WTC11 (cell line): ENCODE measurements at regions not wholly inside any gene's neighbourhood (a gene's known extent, or its start where the extent isn't known, plus 50 kb on each side); places are given as distances from the start of the nearest gene placed in this dataset.

Source experiments
- ATAC-seq: fragments of 200-7000 bp; cut with Tn5 transposase; 2 replicates; pipeline ENCODE4 v1.10.0; 2021; ENCODE audit warnings: mild to moderate bottlenecking, moderate library complexity
- CTCF ChIA-PET: fragments of 300-600 bp; sonication (Branson Sonifier 250); formaldehyde crosslinking; loops from one replicate; lab custom pipeline; 2021; ENCODE audit warnings: antibody characterized with exemption; lab: Charles Lee
- POLR2A ChIA-PET: fragments of 350-600 bp; sonication (Branson Sonifier 250); formaldehyde crosslinking; loops from one replicate; lab custom pipeline; 2021; ENCODE audit warnings: antibody characterized with exemption; lab: Charles Lee
- DNase-seq: peaks from one replicate; pipeline ENCODE4 v3.0.0; 2021; ENCODE audit warnings: low spot score
- H3K27ac Mint-ChIP-seq: 2 replicates; pipeline ENCODE4 v1.8.0; 2021; ENCODE audit warnings: mixed read lengths
- H3K27me3 Mint-ChIP-seq: 2 replicates; pipeline ENCODE4 v1.8.0; 2021; ENCODE audit warnings: low read depth, mild to moderate bottlenecking, moderate library complexity, mixed read lengths
- H3K36me3 Mint-ChIP-seq: 2 replicates; pipeline ENCODE4 v1.8.0; 2021; ENCODE audit warnings: mixed read lengths
- H3K4me1 Mint-ChIP-seq: 2 replicates; pipeline ENCODE4 v1.8.0; 2022; ENCODE audit warnings: mixed read lengths
- H3K4me3 Mint-ChIP-seq: 2 replicates; pipeline ENCODE4 v1.8.0; 2021; ENCODE audit warnings: mild to moderate bottlenecking, moderate library complexity, mixed read lengths
- H3K9me3 Mint-ChIP-seq: 2 replicates; pipeline ENCODE4 v1.8.0; 2021; ENCODE audit warnings: mixed read lengths
- ATF2 ChIP-seq: sonication (generic); formaldehyde crosslinking; IDR thresholded peaks from 2 replicates; pipeline ENCODE4 v1.8.1; 2022; ENCODE audit warnings: low read depth, missing genetic modification reagents, borderline replicate concordance
- E2F5 ChIP-seq: sonication (generic); formaldehyde crosslinking; IDR thresholded peaks from 2 replicates; pipeline ENCODE4 v1.8.1; 2022; ENCODE audit warnings: mild to moderate bottlenecking, moderate library complexity, missing genetic modification reagents
- GRHL2 ChIP-seq: fragments of 250-450 bp; sonication (Bioruptor Pico); IDR thresholded peaks from 2 replicates; pipeline ENCODE4 v1.8.0; 2022; ENCODE audit warnings: mild to moderate bottlenecking, moderate library complexity; ENCODE audit not compliant: insufficient replicate concordance, severe bottlenecking
- HMGA2 ChIP-seq: fragments of 250-450 bp; sonication (Bioruptor Pico); IDR thresholded peaks from 2 replicates; pipeline ENCODE4 v1.4.0; 2021; ENCODE audit warnings: mild to moderate bottlenecking, moderate library complexity
- HMGXB4 ChIP-seq: sonication (generic); formaldehyde crosslinking; IDR thresholded peaks from 2 replicates; pipeline ENCODE4 v1.8.1; 2023; ENCODE audit warnings: mild to moderate bottlenecking, moderate library complexity, missing genetic modification reagents
- MLX ChIP-seq: sonication (generic); formaldehyde crosslinking; IDR thresholded peaks from 2 replicates; pipeline ENCODE4 v1.8.1; 2023; ENCODE audit warnings: mild to moderate bottlenecking, missing genetic modification reagents, moderate library complexity
- NR3C1 ChIP-seq: sonication (generic); formaldehyde crosslinking; conservative IDR thresholded peaks from 2 replicates; pipeline ENCODE4 v1.8.1; 2023; ENCODE audit warnings: low read depth, mild to moderate bottlenecking, missing genetic modification reagents
- PRDM15 ChIP-seq: sonication (generic); formaldehyde crosslinking; IDR thresholded peaks from 2 replicates; pipeline ENCODE4 v1.8.0; 2022; ENCODE audit warnings: missing genetic modification reagents
- PRRX2 ChIP-seq: fragments of 250-450 bp; sonication (Bioruptor Pico); IDR thresholded peaks from 2 replicates; pipeline ENCODE4 v1.8.0; 2021; ENCODE audit warnings: mild to moderate bottlenecking
- SMAD4 ChIP-seq: sonication (generic); formaldehyde crosslinking; IDR thresholded peaks from 2 replicates; pipeline ENCODE4 v1.8.0; 2022; ENCODE audit warnings: mild to moderate bottlenecking, missing genetic modification reagents
- TP53 ChIP-seq: sonication (generic); formaldehyde crosslinking; IDR thresholded peaks from 2 replicates; pipeline ENCODE4 v1.8.1; 2023; ENCODE audit warnings: mild to moderate bottlenecking, missing genetic modification reagents
- ZNF121 ChIP-seq: sonication (generic); formaldehyde crosslinking; IDR thresholded peaks from 2 replicates; pipeline ENCODE4 v1.8.0; 2023; ENCODE audit warnings: missing genetic modification reagents
- ZNF138 ChIP-seq: sonication (generic); formaldehyde crosslinking; conservative IDR thresholded peaks from 2 replicates; pipeline ENCODE4 v1.8.1; 2022; ENCODE audit warnings: mild to moderate bottlenecking, moderate library complexity, missing genetic modification reagents
- ZNF396 ChIP-seq: fragments of 250-450 bp; sonication (Bioruptor Pico); IDR thresholded peaks from 2 replicates; pipeline ENCODE4 v1.8.0; 2021; ENCODE audit warnings: mild to moderate bottlenecking, moderate library complexity, borderline replicate concordance
- ZNF423 ChIP-seq: fragments of 250-450 bp; sonication (Bioruptor Pico); IDR thresholded peaks from 2 replicates; pipeline ENCODE4 v2.1.2; 2022; ENCODE audit warnings: mild to moderate bottlenecking, moderate library complexity
- TF ChIP-seq, protein P1 (sequence below): sonication (generic); formaldehyde crosslinking; IDR thresholded peaks from 2 replicates; pipeline ENCODE4 v1.8.1; 2022; ENCODE audit warnings: missing genetic modification reagents, borderline replicate concordance
- TF ChIP-seq, protein P2 (sequence below): fragments of 250-450 bp; sonication (Bioruptor Pico); IDR thresholded peaks from 2 replicates; pipeline ENCODE4 v1.9.0; 2021; ENCODE audit warnings: moderate library complexity, mild to moderate bottlenecking, inconsistent platforms, borderline replicate concordance
- TF ChIP-seq, protein P3 (sequence below): fragments of 250-450 bp; sonication (Bioruptor Pico); IDR thresholded peaks from 2 replicates; pipeline ENCODE4 v1.9.0; 2021; ENCODE audit warnings: mild to moderate bottlenecking
- TF ChIP-seq, protein P4 (sequence below): fragments of 250-450 bp; sonication (Bioruptor Pico); IDR thresholded peaks from 2 replicates; pipeline ENCODE4 v1.9.0; 2021; ENCODE audit warnings: mild to moderate bottlenecking

GRCh38 chr18:68323921-68324320 is 391.0 kb downstream of the TMX3 start:
- Mint-ChIP-seq H3K9me3 (peaks cover 3% of the 10 kb centered on the region; the same call in 1 of the 2 replicates), H3K27me3 (no peaks in the 10 kb centered on the region), H3K27ac (no peak overlapping the region), H3K4me1 (peaks cover 9% of the 10 kb centered on the region), H3K4me3 (no peak overlapping the region), H3K36me3 (no peaks in the 10 kb centered on the region)
- DNase-seq (no peak), ATAC-seq (no peak)
- POLR2A ChIA-PET, result no interaction called here
- CTCF ChIA-PET, result no interaction called here
- TF ChIP-seq TP53 (CRISPR knock-in tag), result no peak
- TF ChIP-seq HMGA2 (CRISPR knock-in tag), result no peak
- no peak for TF ChIP-seq E2F5 (CRISPR knock-in tag)
- no peak for TF ChIP-seq ZNF423 (CRISPR knock-in tag)
- TF ChIP-seq ZNF138 (CRISPR knock-in tag), result no peak
- no peak for TF ChIP-seq SMAD4 (CRISPR knock-in tag)
- TF ChIP-seq, protein P1, sequence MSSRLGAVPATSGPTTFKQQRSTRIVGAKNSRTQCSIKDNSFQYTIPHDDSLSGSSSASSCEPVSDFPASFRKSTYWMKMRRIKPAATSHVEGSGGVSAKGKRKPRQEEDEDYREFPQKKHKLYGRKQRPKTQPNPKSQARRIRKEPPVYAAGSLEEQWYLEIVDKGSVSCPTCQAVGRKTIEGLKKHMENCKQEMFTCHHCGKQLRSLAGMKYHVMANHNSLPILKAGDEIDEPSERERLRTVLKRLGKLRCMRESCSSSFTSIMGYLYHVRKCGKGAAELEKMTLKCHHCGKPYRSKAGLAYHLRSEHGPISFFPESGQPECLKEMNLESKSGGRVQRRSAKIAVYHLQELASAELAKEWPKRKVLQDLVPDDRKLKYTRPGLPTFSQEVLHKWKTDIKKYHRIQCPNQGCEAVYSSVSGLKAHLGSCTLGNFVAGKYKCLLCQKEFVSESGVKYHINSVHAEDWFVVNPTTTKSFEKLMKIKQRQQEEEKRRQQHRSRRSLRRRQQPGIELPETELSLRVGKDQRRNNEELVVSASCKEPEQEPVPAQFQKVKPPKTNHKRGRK, result no peak
- TF ChIP-seq MLX (CRISPR knock-in tag), result no peak
- TF ChIP-seq HMGXB4 (CRISPR knock-in tag), result no peak
- no peak for TF ChIP-seq GRHL2

DNA sequence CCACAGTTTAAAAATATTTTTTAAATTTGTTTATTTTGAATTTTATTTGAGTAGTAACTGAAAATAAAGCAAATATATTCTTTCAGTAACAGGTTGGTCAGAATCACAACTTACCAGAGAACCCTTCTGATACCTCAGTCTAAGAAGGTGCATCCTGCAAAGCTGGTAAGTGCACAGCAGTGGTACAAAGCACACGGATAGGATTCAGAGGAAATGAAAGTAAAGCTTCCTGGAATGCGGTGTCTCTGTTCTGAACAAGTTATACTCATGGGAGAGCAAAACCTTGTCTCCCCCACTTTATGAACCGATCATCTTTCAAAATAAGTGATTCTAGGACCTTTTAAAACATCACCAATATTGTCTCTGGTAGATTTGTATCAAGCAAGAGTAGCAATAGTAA is 398.3 kb downstream of the TMX3 start:
- H3K9me3 Mint-ChIP-seq, result peaks cover 8% of the 10 kb centered on the region; the same call in 1 of the 2 replicates
- TF ChIP-seq PRDM15 (no peak), ZNF396 (CRISPR knock-in tag) (no peak)
- TF ChIP-seq, protein P2, sequence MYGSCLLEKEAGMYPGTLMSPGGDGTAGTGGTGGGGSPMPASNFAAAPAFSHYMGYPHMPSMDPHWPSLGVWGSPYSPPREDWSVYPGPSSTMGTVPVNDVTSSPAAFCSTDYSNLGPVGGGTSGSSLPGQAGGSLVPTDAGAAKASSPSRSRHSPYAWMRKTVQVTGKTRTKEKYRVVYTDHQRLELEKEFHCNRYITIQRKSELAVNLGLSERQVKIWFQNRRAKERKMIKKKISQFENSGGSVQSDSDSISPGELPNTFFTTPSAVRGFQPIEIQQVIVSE (CRISPR knock-in tag), result no peak
- no peak for ATAC-seq
- no peak for DNase-seq
- no peaks in the 10 kb centered on the region for H3K4me1 Mint-ChIP-seq
- H3K27me3 Mint-ChIP-seq, result no peaks in the 10 kb centered on the region
- CTCF ChIA-PET, result no interaction called here
- no peaks in the 10 kb centered on the region for H3K36me3 Mint-ChIP-seq
- POLR2A ChIA-PET, result no interaction called here
- H3K4me3 Mint-ChIP-seq, result no peak overlapping the region
- no peak overlapping the region for H3K27ac Mint-ChIP-seq

DNA sequence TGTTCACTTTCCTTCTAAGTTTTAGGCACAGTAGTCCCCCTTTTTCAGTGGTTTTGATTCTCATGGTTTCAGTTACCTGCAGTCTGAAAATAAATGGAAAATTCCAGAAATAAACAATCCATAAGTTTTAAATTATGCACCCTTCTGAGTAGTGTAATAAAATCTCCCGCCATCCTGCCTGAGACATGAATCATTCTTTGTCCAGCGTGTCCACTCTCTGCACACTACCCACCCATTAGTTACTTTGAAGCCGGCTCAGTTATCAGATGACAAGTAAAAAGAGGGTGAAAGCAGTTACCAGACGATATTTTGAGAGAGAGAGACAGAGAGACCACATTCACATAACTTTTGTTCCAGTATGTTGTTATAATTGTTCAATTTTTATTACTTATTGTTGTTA is 400.5 kb downstream of the TMX3 start:
- Mint-ChIP-seq H3K27ac (no peak overlapping the region), H3K36me3 (no peaks in the 10 kb centered on the region), H3K27me3 (no peaks in the 10 kb centered on the region), H3K4me1 (no peaks in the 10 kb centered on the region), H3K9me3 (peaks cover 8% of the 10 kb centered on the region; the same call in 1 of the 2 replicates), H3K4me3 (no peak overlapping the region)
- ATAC-seq, result no peak
- POLR2A ChIA-PET, result no interaction called here
- CTCF ChIA-PET, result no interaction called here
- no peak for DNase-seq
- TF ChIP-seq ATF2 (CRISPR knock-in tag), result no peak
- no peak for TF ChIP-seq ZNF121 (CRISPR knock-in tag)
- TF ChIP-seq, protein P3, sequence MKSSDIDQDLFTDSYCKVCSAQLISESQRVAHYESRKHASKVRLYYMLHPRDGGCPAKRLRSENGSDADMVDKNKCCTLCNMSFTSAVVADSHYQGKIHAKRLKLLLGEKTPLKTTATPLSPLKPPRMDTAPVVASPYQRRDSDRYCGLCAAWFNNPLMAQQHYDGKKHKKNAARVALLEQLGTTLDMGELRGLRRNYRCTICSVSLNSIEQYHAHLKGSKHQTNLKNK, result no peak
- no peak for TF ChIP-seq SMAD4 (CRISPR knock-in tag)
- TF ChIP-seq NR3C1, result no peak
- TF ChIP-seq PRRX2 (CRISPR knock-in tag), result no peak
- TF ChIP-seq, protein P4, sequence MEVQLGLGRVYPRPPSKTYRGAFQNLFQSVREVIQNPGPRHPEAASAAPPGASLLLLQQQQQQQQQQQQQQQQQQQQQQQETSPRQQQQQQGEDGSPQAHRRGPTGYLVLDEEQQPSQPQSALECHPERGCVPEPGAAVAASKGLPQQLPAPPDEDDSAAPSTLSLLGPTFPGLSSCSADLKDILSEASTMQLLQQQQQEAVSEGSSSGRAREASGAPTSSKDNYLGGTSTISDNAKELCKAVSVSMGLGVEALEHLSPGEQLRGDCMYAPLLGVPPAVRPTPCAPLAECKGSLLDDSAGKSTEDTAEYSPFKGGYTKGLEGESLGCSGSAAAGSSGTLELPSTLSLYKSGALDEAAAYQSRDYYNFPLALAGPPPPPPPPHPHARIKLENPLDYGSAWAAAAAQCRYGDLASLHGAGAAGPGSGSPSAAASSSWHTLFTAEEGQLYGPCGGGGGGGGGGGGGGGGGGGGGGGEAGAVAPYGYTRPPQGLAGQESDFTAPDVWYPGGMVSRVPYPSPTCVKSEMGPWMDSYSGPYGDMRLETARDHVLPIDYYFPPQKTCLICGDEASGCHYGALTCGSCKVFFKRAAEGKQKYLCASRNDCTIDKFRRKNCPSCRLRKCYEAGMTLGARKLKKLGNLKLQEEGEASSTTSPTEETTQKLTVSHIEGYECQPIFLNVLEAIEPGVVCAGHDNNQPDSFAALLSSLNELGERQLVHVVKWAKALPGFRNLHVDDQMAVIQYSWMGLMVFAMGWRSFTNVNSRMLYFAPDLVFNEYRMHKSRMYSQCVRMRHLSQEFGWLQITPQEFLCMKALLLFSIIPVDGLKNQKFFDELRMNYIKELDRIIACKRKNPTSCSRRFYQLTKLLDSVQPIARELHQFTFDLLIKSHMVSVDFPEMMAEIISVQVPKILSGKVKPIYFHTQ (CRISPR knock-in tag), result no peak
